ENCODE measurements at regions not wholly inside any gene's neighbourhood (a gene's known extent, or its start where the extent isn't known, plus 50 kb on each side); places are given as distances from the start of the nearest gene placed in this dataset.

DNA sequence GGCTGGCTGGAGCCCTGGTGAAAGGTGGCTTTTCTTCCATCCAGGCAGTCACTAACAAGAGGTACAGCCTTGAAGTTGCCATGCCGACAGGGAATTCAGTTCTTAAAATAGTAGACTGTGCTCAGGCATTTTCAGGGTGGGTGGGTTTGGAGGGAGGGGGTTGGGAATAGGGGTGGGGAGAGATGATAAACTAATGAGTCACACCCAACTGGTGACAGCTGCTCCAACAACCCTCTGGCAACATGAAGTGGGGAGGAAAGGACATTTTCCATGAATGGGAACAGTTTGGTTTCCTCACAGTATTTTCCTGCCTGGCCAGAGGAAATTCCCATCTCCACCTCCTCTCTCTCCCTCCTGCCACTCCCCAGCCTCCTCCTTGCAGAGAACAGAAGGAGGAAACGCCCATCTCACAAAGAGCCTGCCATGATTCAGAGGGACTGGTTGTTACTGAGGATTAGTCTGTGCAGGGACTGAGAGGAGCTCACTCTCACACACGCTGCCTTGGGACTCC lies 113.0 kb upstream of the SLC1A4 start:
- Histone ChIP-seq H3K4me1 (ENCODE audit: insufficient read depth, low read length) (peaks cover 8% of the 10 kb centered on the region; the same call in 1 of the 2 replicates), H3K18ac (ENCODE audit: insufficient read length, low read depth, low read length) (no peak overlapping the region), H4K8ac (replicated peaks; ENCODE audit: insufficient read length, low read depth, low read length) (no peak overlapping the region), H3K9ac (ENCODE audit: extremely low read depth, insufficient read length, low read length) (no peak overlapping the region), H4K91ac (ENCODE audit: insufficient read length, low read depth, low read length) (no peak overlapping the region), H3K23me2 (ENCODE audit: insufficient read length, low read depth, low read length, poor library complexity, severe bottlenecking) (no peaks in the 10 kb centered on the region), H4K5ac (ENCODE audit: insufficient read length, low read depth, low read length) (no peak overlapping the region), H2AFZ (ENCODE audit: low read length) (no peak overlapping the region), H2BK120ac (ENCODE audit: low read depth, low read length, poor library complexity, severe bottlenecking) (no peak overlapping the region), H3K14ac (ENCODE audit: insufficient read depth, low read length) (no peak overlapping the region), H3K9me3 (ENCODE audit: control insufficient read depth, low read depth, low read length) (no peaks in the 10 kb centered on the region), H3T11ph (ENCODE audit: low read length) (no peak overlapping the region), H2BK20ac (ENCODE audit: low read depth, low read length, poor library complexity, severe bottlenecking) (no peak overlapping the region), H3K27me3 (ENCODE audit: insufficient read depth, low read length) (no peaks in the 10 kb centered on the region), H3K23ac (ENCODE audit: insufficient read length, low read depth, low read length) (no peak overlapping the region), H3K79me2 (ENCODE audit: insufficient read depth, low read length) (no peaks in the 10 kb centered on the region), H3K79me1 (ENCODE audit: insufficient read depth, low read depth, low read length, poor library complexity, severe bottlenecking) (no peaks in the 10 kb centered on the region), H2BK5ac (ENCODE audit: insufficient read length, low read length) (no peak overlapping the region), H2BK12ac (ENCODE audit: insufficient read length, low read depth, low read length) (no peak overlapping the region), H3K27ac (ENCODE audit: insufficient read length, low read depth, low read length) (no peak overlapping the region), H3K4me2 (ENCODE audit: insufficient read depth, insufficient read length, low read length) (no peak overlapping the region), H4K20me1 (ENCODE audit: control insufficient read depth, insufficient read depth, insufficient read length) (no peaks in the 10 kb centered on the region), H3K56ac (ENCODE audit: insufficient read length, low read depth, low read length) (no peak overlapping the region), H2AK5ac (ENCODE audit: insufficient read length, low read length) (no peak overlapping the region), H2BK15ac (ENCODE audit: low read depth, low read length) (no peak overlapping the region), H3K4ac (ENCODE audit: low read depth, low read length) (no peak overlapping the region)
- peaks cover 33 to 50% of the 10 kb centered on the region in 2 experiments for H3K4me1 Mint-ChIP-seq
- no peaks in the 10 kb centered on the region; a peak in 1 of 7 replicates for H3K36me3 Mint-ChIP-seq (ENCODE audit: insufficient read depth in 1 of 3, low read depth in 3 of 3)
- H3K9me3 Mint-ChIP-seq: no peaks in the 10 kb centered on the region; a peak in 1 of 5 replicates
- peak overlapping the region in 2 of 3 experiments; percentile 1 to 80; a peak in 3 of 7 replicates for H3K27ac Mint-ChIP-seq
- DNase-seq: peak; percentile 69
- TF ChIP-seq, protein P1, sequence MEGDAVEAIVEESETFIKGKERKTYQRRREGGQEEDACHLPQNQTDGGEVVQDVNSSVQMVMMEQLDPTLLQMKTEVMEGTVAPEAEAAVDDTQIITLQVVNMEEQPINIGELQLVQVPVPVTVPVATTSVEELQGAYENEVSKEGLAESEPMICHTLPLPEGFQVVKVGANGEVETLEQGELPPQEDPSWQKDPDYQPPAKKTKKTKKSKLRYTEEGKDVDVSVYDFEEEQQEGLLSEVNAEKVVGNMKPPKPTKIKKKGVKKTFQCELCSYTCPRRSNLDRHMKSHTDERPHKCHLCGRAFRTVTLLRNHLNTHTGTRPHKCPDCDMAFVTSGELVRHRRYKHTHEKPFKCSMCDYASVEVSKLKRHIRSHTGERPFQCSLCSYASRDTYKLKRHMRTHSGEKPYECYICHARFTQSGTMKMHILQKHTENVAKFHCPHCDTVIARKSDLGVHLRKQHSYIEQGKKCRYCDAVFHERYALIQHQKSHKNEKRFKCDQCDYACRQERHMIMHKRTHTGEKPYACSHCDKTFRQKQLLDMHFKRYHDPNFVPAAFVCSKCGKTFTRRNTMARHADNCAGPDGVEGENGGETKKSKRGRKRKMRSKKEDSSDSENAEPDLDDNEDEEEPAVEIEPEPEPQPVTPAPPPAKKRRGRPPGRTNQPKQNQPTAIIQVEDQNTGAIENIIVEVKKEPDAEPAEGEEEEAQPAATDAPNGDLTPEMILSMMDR (conservative IDR thresholded peaks at IDR 0.05): no peak
- no peak overlapping the region for H3K4me3 Mint-ChIP-seq
- no peaks in the 10 kb centered on the region; the same call in 1 of the 2 replicates for H3K27me3 Mint-ChIP-seq (ENCODE audit: low read depth)
- no CpG with 5 or more reads among the region's 3 CpGs for WGBS (ENCODE audit: extremely low coverage, insufficient read length, low lambda C conversion rate)

Measured in H9 (cell line).